GM18867 (cell line): ENCODE measurements at regions not wholly inside any gene's neighbourhood (a gene's known extent, or its start where the extent isn't known, plus 50 kb on each side); places are given as distances from the start of the nearest gene placed in this dataset.

Experiments
- ATAC-seq: cut with Tn5 transposase; IDR thresholded peaks from one replicate; pipeline ENCODE4 v1.9.1; 2021; ENCODE audit warnings: mild to moderate bottlenecking, moderate library complexity; ENCODE audit not compliant: unreplicated experiment

GRCh38 chr7:26044320-26044719 lies 107.7 kb upstream of the NFE2L3 start:
- no peak for ATAC-seq

- ATAC-seq, result no peak
Observed at GRCh38 chr7:26046150-26046549, 105.8 kb upstream of the NFE2L3 start.

- no peak for ATAC-seq
Observed at GRCh38 chr7:26046878-26047277, 105.1 kb upstream of the NFE2L3 start.

- no peak for ATAC-seq
Observed at GRCh38 chr7:26048663-26049062, 103.3 kb upstream of the NFE2L3 start.

GRCh38 chr7:26049081-26049480 lies 102.9 kb upstream of the NFE2L3 start:
- no peak for ATAC-seq

- no peak for ATAC-seq
Observed at GRCh38 chr7:26051021-26051420, 101.0 kb upstream of the NFE2L3 start.

- ATAC-seq, result no peak
Observed at GRCh38 chr7:26052706-26053105, 99.3 kb upstream of the NFE2L3 start.

- ATAC-seq, result no peak
Observed at GRCh38 chr7:26054386-26054785, 97.6 kb upstream of the NFE2L3 start.

- no peak for ATAC-seq
Observed at GRCh38 chr7:26055241-26055640, 96.8 kb upstream of the NFE2L3 start.

- ATAC-seq, result no peak
Observed at GRCh38 chr7:26060733-26061677, 91.0 kb upstream of the NFE2L3 start.

GRCh38 chr7:26061678-26062603 lies 90.1 kb upstream of the NFE2L3 start:
- peak; percentile 75 for ATAC-seq

- no peak for ATAC-seq
Observed at GRCh38 chr7:26065652-26066051, 86.3 kb upstream of the NFE2L3 start.

GRCh38 chr7:26066736-26067135 lies 85.3 kb upstream of the NFE2L3 start:
- no peak for ATAC-seq

GRCh38 chr7:26070290-26070689 lies 81.7 kb upstream of the NFE2L3 start:
- no peak for ATAC-seq

GRCh38 chr7:26071622-26072456 lies 80.2 kb upstream of the NFE2L3 start:
- ATAC-seq, result no peak

- ATAC-seq, result no peak
Observed at GRCh38 chr7:26073041-26073440, 79.0 kb upstream of the NFE2L3 start.

GRCh38 chr7:26074919-26075318 lies 77.1 kb upstream of the NFE2L3 start:
- ATAC-seq, result no peak

GRCh38 chr7:26076691-26077090 lies 75.3 kb upstream of the NFE2L3 start:
- no peak for ATAC-seq

GRCh38 chr7:26078437-26079336 lies 73.3 kb upstream of the NFE2L3 start:
- ATAC-seq, result peak; percentile 95

- no peak for ATAC-seq
Observed at GRCh38 chr7:26081638-26082037, 70.4 kb upstream of the NFE2L3 start.
